ENCODE measurements at regions not wholly inside any gene's neighbourhood (a gene's known extent, or its start where the extent isn't known, plus 50 kb on each side); places are given as distances from the start of the nearest gene placed in this dataset.

GRCh38 chr5:68116868-68117411 is 98.6 kb upstream of the PIK3R1 start:
- DNase-seq (ENCODE audit: low read depth): no peak
- no peak overlapping the region for H3K4me3 ChIP-seq (ENCODE audit: control insufficient read depth, low read depth, low read length)
- no peak for TF ChIP-seq CTCF (IDR thresholded peaks at IDR 0.05; ENCODE audit: control insufficient read depth, insufficient read depth, low read depth, low read length, missing control alignments)

- TF ChIP-seq CTCF (IDR thresholded peaks at IDR 0.05; ENCODE audit: control insufficient read depth, insufficient read depth, low read depth, low read length, missing control alignments): no peak
- no peak overlapping the region for H3K4me3 ChIP-seq (ENCODE audit: control insufficient read depth, low read depth, low read length)
- no peak for DNase-seq (ENCODE audit: low read depth)
Measured at GRCh38 chr5:68116408-68116807, 99.1 kb upstream of the PIK3R1 start.

- no peak overlapping the region for H3K4me3 ChIP-seq (ENCODE audit: control insufficient read depth, low read depth, low read length)
- DNase-seq (ENCODE audit: low read depth): no peak
- no peak for TF ChIP-seq CTCF (IDR thresholded peaks at IDR 0.05; ENCODE audit: control insufficient read depth, insufficient read depth, low read depth, low read length, missing control alignments)
Measured at GRCh38 chr5:68115584-68115983, 100.0 kb upstream of the PIK3R1 start.

- no peak for TF ChIP-seq CTCF (IDR thresholded peaks at IDR 0.05; ENCODE audit: control insufficient read depth, insufficient read depth, low read depth, low read length, missing control alignments)
- H3K4me3 ChIP-seq (ENCODE audit: control insufficient read depth, low read depth, low read length): no peak overlapping the region
- DNase-seq (ENCODE audit: low read depth): peak; percentile 77
Measured at GRCh38 chr5:68114378-68115040, 101.0 kb upstream of the PIK3R1 start.

GRCh38 chr5:68112658-68113057 is 102.9 kb upstream of the PIK3R1 start:
- no peak for DNase-seq (ENCODE audit: low read depth)
- TF ChIP-seq CTCF (IDR thresholded peaks at IDR 0.05; ENCODE audit: control insufficient read depth, insufficient read depth, low read depth, low read length, missing control alignments): no peak
- H3K4me3 ChIP-seq (ENCODE audit: control insufficient read depth, low read depth, low read length): no peak overlapping the region

GRCh38 chr5:68110894-68111293 is 104.7 kb upstream of the PIK3R1 start:
- no peak for TF ChIP-seq CTCF (IDR thresholded peaks at IDR 0.05; ENCODE audit: control insufficient read depth, insufficient read depth, low read depth, low read length, missing control alignments)
- no peak overlapping the region for H3K4me3 ChIP-seq (ENCODE audit: control insufficient read depth, low read depth, low read length)
- no peak for DNase-seq (ENCODE audit: low read depth)

Measured in AG09309 (cell line).